WERI-Rb-1 (cell line): ENCODE measurements at regions not wholly inside any gene's neighbourhood (a gene's known extent, or its start where the extent isn't known, plus 50 kb on each side); places are given as distances from the start of the nearest gene placed in this dataset.
"Not testable (repeated sequence)": the region's sequence is repeated elsewhere in the genome, so short reads cannot be mapped to it uniquely, and the experiment has no call there.

Experiments
- DNase-seq: peaks from one replicate; pipeline ENCODE4 v3.0.0-alpha.2; 2020
- H3K27ac ChIP-seq: fragments of 250-450 bp; sonication (Bioruptor Pico); 2 replicates; pipeline ENCODE4 v1.5.1; 2020; ENCODE audit warnings: mild to moderate bottlenecking, moderate library complexity
- H3K27me3 ChIP-seq: fragments of 250-450 bp; sonication (Bioruptor Pico); 2 replicates; pipeline ENCODE4 v1.5.1; 2021; ENCODE audit warnings: mild to moderate bottlenecking, low read depth, moderate library complexity; ENCODE audit not compliant: insufficient read depth, severe bottlenecking
- H3K36me3 ChIP-seq: fragments of 250-450 bp; sonication (Bioruptor Pico); 2 replicates; pipeline ENCODE4 v1.5.1; 2020; ENCODE audit warnings: mild to moderate bottlenecking, moderate library complexity
- H3K4me3 ChIP-seq: 2 replicates; pipeline ENCODE4 v1.5.1; 2011; ENCODE audit warnings: low read depth, mild to moderate bottlenecking, control low read depth, low read length
- H3K9me3 ChIP-seq: fragments of 250-450 bp; sonication (Bioruptor Pico); 2 replicates; pipeline ENCODE4 v1.5.1; 2021; ENCODE audit warnings: mild to moderate bottlenecking, moderate library complexity; ENCODE audit not compliant: severe bottlenecking
- TF ChIP-seq, protein P1 (sequence below): IDR thresholded peaks from 2 replicates; pipeline ENCODE4 v1.5.1; 2011; ENCODE audit warnings: low read depth, mild to moderate bottlenecking, control low read depth, inconsistent platforms, low read length

DNA sequence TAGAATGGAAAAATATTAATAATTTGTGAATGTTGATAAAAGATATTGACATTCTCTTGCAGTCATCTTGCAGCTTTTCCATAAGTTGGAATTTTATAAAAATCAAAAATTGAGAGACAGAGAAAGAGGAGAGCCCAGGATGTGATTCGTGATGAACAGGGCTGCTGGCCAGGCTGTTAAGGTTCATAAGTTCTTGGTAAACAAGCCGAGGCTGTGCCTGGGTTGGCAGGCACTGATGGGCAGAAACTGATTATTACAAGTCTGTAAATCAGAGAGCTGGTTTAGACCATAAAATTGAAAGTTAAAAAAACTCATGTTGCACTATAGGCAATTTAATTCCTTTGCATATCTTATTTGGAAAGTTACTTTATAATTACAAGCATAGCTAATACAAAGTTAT lies 533.7 kb downstream of the HAPSTR1 start:
- TF ChIP-seq, protein P1, sequence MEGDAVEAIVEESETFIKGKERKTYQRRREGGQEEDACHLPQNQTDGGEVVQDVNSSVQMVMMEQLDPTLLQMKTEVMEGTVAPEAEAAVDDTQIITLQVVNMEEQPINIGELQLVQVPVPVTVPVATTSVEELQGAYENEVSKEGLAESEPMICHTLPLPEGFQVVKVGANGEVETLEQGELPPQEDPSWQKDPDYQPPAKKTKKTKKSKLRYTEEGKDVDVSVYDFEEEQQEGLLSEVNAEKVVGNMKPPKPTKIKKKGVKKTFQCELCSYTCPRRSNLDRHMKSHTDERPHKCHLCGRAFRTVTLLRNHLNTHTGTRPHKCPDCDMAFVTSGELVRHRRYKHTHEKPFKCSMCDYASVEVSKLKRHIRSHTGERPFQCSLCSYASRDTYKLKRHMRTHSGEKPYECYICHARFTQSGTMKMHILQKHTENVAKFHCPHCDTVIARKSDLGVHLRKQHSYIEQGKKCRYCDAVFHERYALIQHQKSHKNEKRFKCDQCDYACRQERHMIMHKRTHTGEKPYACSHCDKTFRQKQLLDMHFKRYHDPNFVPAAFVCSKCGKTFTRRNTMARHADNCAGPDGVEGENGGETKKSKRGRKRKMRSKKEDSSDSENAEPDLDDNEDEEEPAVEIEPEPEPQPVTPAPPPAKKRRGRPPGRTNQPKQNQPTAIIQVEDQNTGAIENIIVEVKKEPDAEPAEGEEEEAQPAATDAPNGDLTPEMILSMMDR = no peak
- Histone ChIP-seq H3K27ac (no peak overlapping the region), H3K9me3 (no peaks in the 10 kb centered on the region), H3K36me3 (no peaks in the 10 kb centered on the region), H3K4me3 (no peak overlapping the region), H3K27me3 (no peaks in the 10 kb centered on the region)
- no peak for DNase-seq

DNA sequence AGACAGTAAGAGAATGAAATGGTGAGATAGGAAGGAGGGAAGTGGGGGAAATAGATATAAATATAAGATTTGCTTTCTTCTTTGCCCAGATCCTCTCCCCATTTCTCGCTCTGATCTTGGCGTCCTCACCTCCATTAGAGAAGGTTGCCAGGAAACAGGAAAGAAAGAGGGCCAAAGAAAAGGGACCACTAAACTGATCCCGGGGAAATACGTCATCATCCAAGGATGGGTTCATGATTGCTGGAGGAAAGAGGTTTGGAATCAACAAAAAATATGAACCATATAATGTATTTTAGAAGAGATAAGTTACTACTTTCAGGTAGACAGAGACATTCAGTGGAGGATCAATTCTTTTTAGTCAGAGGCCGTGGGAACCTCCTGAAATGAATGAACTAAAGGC lies 536.0 kb downstream of the HAPSTR1 start:
- H3K36me3 ChIP-seq = no peaks in the 10 kb centered on the region
- TF ChIP-seq, protein P1 = no peak
- no peak for DNase-seq
- H3K27me3 ChIP-seq = no peaks in the 10 kb centered on the region
- H3K27ac ChIP-seq = no peak overlapping the region
- no peak overlapping the region for H3K4me3 ChIP-seq
- no peaks in the 10 kb centered on the region for H3K9me3 ChIP-seq

- Histone ChIP-seq H3K36me3 (no peaks in the 10 kb centered on the region), H3K4me3 (no peak overlapping the region), H3K27ac (no peak overlapping the region), H3K27me3 (no peaks in the 10 kb centered on the region), H3K9me3 (peaks cover 4% of the 10 kb centered on the region)
- DNase-seq = no peak
- TF ChIP-seq, protein P1 = no peak
These were observed 538.7 kb downstream of the HAPSTR1 start for GRCh38 chr16:9630119-9630518.

- no peak overlapping the region for H3K27ac ChIP-seq
- peaks cover 4% of the 10 kb centered on the region for H3K9me3 ChIP-seq
- no peak overlapping the region for H3K4me3 ChIP-seq
- DNase-seq = no peak
- TF ChIP-seq, protein P1 = no peak
- no peaks in the 10 kb centered on the region for H3K36me3 ChIP-seq
- H3K27me3 ChIP-seq = no peaks in the 10 kb centered on the region
These were observed 539.5 kb downstream of the HAPSTR1 start for GRCh38 chr16:9630985-9631384.

GRCh38 chr16:9633844-9634243 lies 542.4 kb downstream of the HAPSTR1 start:
- Histone ChIP-seq H3K4me3 (no peak overlapping the region), H3K9me3 (peaks cover 4% of the 10 kb centered on the region), H3K36me3 (no peaks in the 10 kb centered on the region), H3K27me3 (no peaks in the 10 kb centered on the region), H3K27ac (no peak overlapping the region)
- TF ChIP-seq, protein P1 = no peak
- no peak for DNase-seq

DNA sequence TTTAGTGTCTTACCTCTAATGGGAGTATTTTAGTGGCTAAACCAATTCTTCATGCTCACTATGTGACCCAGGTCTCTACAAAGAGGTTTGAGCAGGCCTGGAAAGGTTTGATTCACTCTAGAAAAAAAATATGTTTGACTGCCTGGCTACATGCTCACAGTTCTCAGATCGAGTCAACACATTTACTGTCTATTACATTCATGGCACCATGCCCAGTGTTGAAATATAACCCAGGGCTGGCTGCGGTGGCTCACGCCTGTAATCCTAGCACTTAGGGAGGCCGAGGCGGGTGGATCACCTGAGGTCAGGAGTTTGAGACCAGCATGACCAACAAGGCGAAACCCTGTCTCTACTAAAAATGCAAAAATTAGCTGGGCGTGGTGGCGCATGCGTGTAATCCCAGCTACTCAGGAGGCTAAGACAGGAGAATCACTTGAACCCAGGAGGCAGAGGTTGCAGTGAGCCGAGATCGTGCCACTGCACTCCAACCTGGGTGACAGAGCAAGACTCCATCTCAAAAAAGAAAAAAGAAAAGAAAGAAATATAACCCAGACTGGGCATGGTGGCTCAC lies 543.8 kb downstream of the HAPSTR1 start:
- H3K27ac ChIP-seq, H3K27me3 ChIP-seq, H3K36me3 ChIP-seq, DNase-seq, H3K9me3 ChIP-seq, H3K4me3 ChIP-seq: not testable (repeated sequence)
